H1 (cell line): ENCODE measurements at regions not wholly inside any gene's neighbourhood (a gene's known extent, or its start where the extent isn't known, plus 50 kb on each side); places are given as distances from the start of the nearest gene placed in this dataset.

Experiments
- CTCF ChIA-PET: fragments of 300-600 bp; sonication (Branson Sonifier 250); formaldehyde crosslinking; loops from one replicate; lab custom pipeline; 2021; ENCODE audit not compliant: partially characterized antibody; lab: Charles Lee
- POLR2A ChIA-PET: fragments of 300-600 bp; sonication (Branson Sonifier 250); formaldehyde crosslinking; loops from one replicate; lab custom pipeline; 2021; ENCODE audit warnings: inconsistent platforms; ENCODE audit not compliant: partially characterized antibody; lab: Charles Lee
- DNase-seq, 2 experiments: peaks; one replicate each; pipeline versions ENCODE4 v3.0.0 to v3.0.0-alpha.2; 2010 to 2022; ENCODE audit warnings: low spot score in 2 of 2, low read depth in 1 of 2, mixed read lengths in 1 of 2
- FAIRE-seq: peaks from 2 replicates; lab custom pipeline; 2011; peaks lifted over from hg19 to GRCh38; lab: Jason Lieb, UNC
- H2AFZ ChIP-seq: 2 replicates; pipeline ENCODE4 v1.8.1; 2012; ENCODE audit warnings: low read length, inconsistent platforms
- H2AK5ac ChIP-seq: 2 replicates; pipeline ENCODE4 v1.6.1; 2013; ENCODE audit warnings: low read depth, low read length
- H2BK120ac ChIP-seq: replicated peaks from 2 replicates; pipeline ENCODE3; 2013; ENCODE audit warnings: low read depth, low read length, inconsistent platforms
- H2BK12ac ChIP-seq: 2 replicates; pipeline ENCODE4 v1.6.1; 2013; ENCODE audit warnings: low read depth, low read length
- H2BK15ac ChIP-seq: 2 replicates; pipeline ENCODE4 v1.6.1; 2013; ENCODE audit warnings: low read length
- H2BK20ac ChIP-seq: 2 replicates; pipeline ENCODE4 v1.6.1; 2013; ENCODE audit warnings: low read length
- H2BK5ac ChIP-seq: 2 replicates; pipeline ENCODE4 v1.6.1; 2013; ENCODE audit warnings: low read depth, low read length
- H3K14ac ChIP-seq: 2 replicates; pipeline ENCODE4 v1.6.1; 2013; ENCODE audit warnings: inconsistent platforms; ENCODE audit not compliant: insufficient read length
- H3K18ac ChIP-seq: 2 replicates; pipeline ENCODE4 v1.6.1; 2013; ENCODE audit warnings: low read length; ENCODE audit errors: extremely low read depth
- H3K23ac ChIP-seq: 2 replicates; pipeline ENCODE4 v1.6.1; 2013; ENCODE audit warnings: inconsistent platforms; ENCODE audit not compliant: insufficient read length
- H3K23me2 ChIP-seq: 2 replicates; pipeline ENCODE4 v1.6.1; 2013; ENCODE audit warnings: low read depth, low read length
- H3K27ac ChIP-seq: 2 replicates; pipeline ENCODE4 v1.6.1; 2011; ENCODE audit warnings: low read depth, low read length, inconsistent platforms
- H3K27me3 ChIP-seq, 4 experiments: replicated peaks in 1 of 4; 1 replicate in 1 of 4; 2 replicates in 3 of 4; pipeline versions ENCODE4 v1.6.1 to v1.8.1; 2011 to 2013; ENCODE audit warnings: low read length in 3 of 4, mild to moderate bottlenecking in 3 of 4, inconsistent platforms in 2 of 4, mixed read lengths in 2 of 4, moderate library complexity in 1 of 4; ENCODE audit not compliant: control insufficient read depth in 3 of 4, insufficient read depth in 3 of 4; ENCODE audit errors: extremely low read depth in 1 of 4
- H3K36me3 ChIP-seq, 4 experiments: 2 replicates each; pipeline versions ENCODE4 v1.6.1 to v1.8.1; 2011 to 2013; ENCODE audit warnings: mild to moderate bottlenecking in 4 of 4, low read length in 3 of 4, moderate library complexity in 2 of 4, control low read depth in 1 of 4, inconsistent platforms in 1 of 4; ENCODE audit not compliant: insufficient read depth in 4 of 4, control insufficient read depth in 2 of 4
- H3K4ac ChIP-seq: replicated peaks from 2 replicates; pipeline ENCODE3; 2013; ENCODE audit warnings: low read length, low read depth, mixed read lengths, inconsistent platforms; ENCODE audit not compliant: insufficient read length
- H3K4me1 ChIP-seq, 4 experiments: replicated peaks in 1 of 4; 1 replicate in 1 of 4; 2 replicates in 3 of 4; pipeline versions ENCODE4 v1.6.1 to v1.8.1; 2011 to 2013; ENCODE audit warnings: low read length in 3 of 4, inconsistent platforms in 2 of 4, mixed read lengths in 1 of 4; ENCODE audit not compliant: insufficient read depth in 4 of 4, control insufficient read depth in 3 of 4
- H3K4me2 ChIP-seq, 2 experiments: 2 replicates each; pipeline versions ENCODE4 v1.6.1 to v1.8.1; 2011 to 2013; ENCODE audit warnings: low read depth in 2 of 2, low read length in 2 of 2, control low read depth in 1 of 2, inconsistent platforms in 1 of 2, mild to moderate bottlenecking in 1 of 2; ENCODE audit not compliant: insufficient read depth in 1 of 2
- H3K4me3 ChIP-seq, 4 experiments: fragments of 200-600, 300-600 bp in 1 of 4; sonication (generic), shearing (Covaris generic), sonication (Bioruptor Twin) in 1 of 4; 2 replicates each; pipeline versions ENCODE4 v1.5.1 to v1.8.1; 2011 to 2016; ENCODE audit warnings: low read length in 4 of 4, low read depth in 3 of 4, control low read depth in 2 of 4, inconsistent platforms in 2 of 4, mild to moderate bottlenecking in 2 of 4, mixed read lengths in 1 of 4, moderate library complexity in 1 of 4; ENCODE audit not compliant: insufficient read depth in 2 of 4; ENCODE audit errors: extremely low read depth in 1 of 4
- H3K56ac ChIP-seq: replicated peaks from 2 replicates; pipeline ENCODE3; 2013; ENCODE audit warnings: low read depth, mild to moderate bottlenecking, mixed read lengths, low read length, inconsistent platforms; ENCODE audit not compliant: insufficient read length
- H3K79me1 ChIP-seq: 2 replicates; pipeline ENCODE4 v1.6.1; 2013; ENCODE audit warnings: low read depth, low read length, control low read depth
- H3K79me2 ChIP-seq, 2 experiments: 2 replicates each; pipeline versions ENCODE4 v1.6.1 to v1.8.1; 2012 to 2013; ENCODE audit warnings: low read length in 2 of 2, mild to moderate bottlenecking in 2 of 2, inconsistent platforms in 1 of 2; ENCODE audit not compliant: insufficient read depth in 2 of 2, control insufficient read depth in 1 of 2
- H3K9ac ChIP-seq, 4 experiments: replicated peaks in 1 of 4; 1 replicate in 1 of 4; 2 replicates in 3 of 4; pipeline versions ENCODE4 v1.6.1 to v1.8.1; 2011 to 2013; ENCODE audit warnings: low read depth in 3 of 4, low read length in 3 of 4, control low read depth in 2 of 4, mild to moderate bottlenecking in 2 of 4, moderate library complexity in 2 of 4, inconsistent platforms in 1 of 4; ENCODE audit errors: extremely low read depth in 1 of 4
- H3K9me3 ChIP-seq, 2 experiments: 2 replicates each; pipeline versions ENCODE4 v1.6.1 to v1.8.1; 2012 to 2013; ENCODE audit warnings: mild to moderate bottlenecking in 2 of 2, moderate library complexity in 2 of 2, control low read depth in 1 of 2, inconsistent platforms in 1 of 2, low read depth in 1 of 2, low read length in 1 of 2, mixed read lengths in 1 of 2; ENCODE audit not compliant: insufficient read depth in 2 of 2
- H4K20me1 ChIP-seq, 2 experiments: replicated peaks in 1 of 2; 2 replicates each; pipeline versions ENCODE3 to v1.8.1; 2011 to 2013; ENCODE audit warnings: inconsistent platforms in 2 of 2, low read length in 2 of 2, mild to moderate bottlenecking in 1 of 2; ENCODE audit not compliant: insufficient read depth in 2 of 2, control insufficient read depth in 1 of 2
- H4K5ac ChIP-seq: 2 replicates; pipeline ENCODE4 v1.6.1; 2013; ENCODE audit warnings: low read length, low read depth, mixed read lengths, inconsistent platforms; ENCODE audit not compliant: insufficient read length
- H4K8ac ChIP-seq: 2 replicates; pipeline ENCODE4 v1.8.0; 2013; ENCODE audit warnings: mild to moderate bottlenecking, moderate library complexity, low read length, inconsistent platforms; ENCODE audit not compliant: insufficient read depth; ENCODE audit errors: extremely low read depth
- H4K91ac ChIP-seq: replicated peaks from 2 replicates; pipeline ENCODE3; 2013; ENCODE audit warnings: low read length, mixed read lengths, inconsistent platforms; ENCODE audit not compliant: insufficient read length
- ATF2 ChIP-seq: IDR thresholded peaks from 2 replicates; pipeline ENCODE4 v1.6.1; 2012; ENCODE audit warnings: low read length, inconsistent platforms
- CBX5 ChIP-seq: fragments of 300-800, 300-1000 bp; sonication (generic); IDR thresholded peaks from 2 replicates; pipeline ENCODE4 v1.7.1; 2016; ENCODE audit warnings: antibody characterized with exemption, low read length, low read depth
- CEBPB ChIP-seq: IDR thresholded peaks from 2 replicates; pipeline ENCODE4 v1.6.1; 2012; ENCODE audit warnings: low read depth, low read length
- E2F6 ChIP-seq: IDR thresholded peaks from 2 replicates; pipeline ENCODE4 v1.6.1; 2012; ENCODE audit warnings: inconsistent platforms
- HDAC2 ChIP-seq, 2 experiments: fragments of 300-600 bp in 1 of 2; sonication (generic) in 1 of 2; IDR thresholded peaks; 2 replicates each; pipeline ENCODE4 v1.6.1; 2011 to 2012; ENCODE audit warnings: low read depth in 2 of 2, low read length in 2 of 2, mild to moderate bottlenecking in 2 of 2, moderate library complexity in 2 of 2, borderline replicate concordance in 1 of 2, inconsistent platforms in 1 of 2
- JUN ChIP-seq: IDR thresholded peaks from 2 replicates; pipeline ENCODE4 v1.6.1; 2011; ENCODE audit warnings: low read depth, mild to moderate bottlenecking, improper control_type of control experiment, low read length
- KDM5A ChIP-seq: fragments of 200-600 bp; IDR thresholded peaks from 2 replicates; pipeline ENCODE4 v1.7.1; 2012; ENCODE audit warnings: mild to moderate bottlenecking, low read length, inconsistent platforms, mixed read lengths
- SAP30 ChIP-seq: fragments of 300-600 bp; sonication (generic); IDR thresholded peaks from 2 replicates; pipeline ENCODE4 v1.7.1; 2012; ENCODE audit warnings: low read length, moderate library complexity, mild to moderate bottlenecking, inconsistent platforms; ENCODE audit not compliant: insufficient read depth, insufficient replicate concordance
- SIX5 ChIP-seq: IDR thresholded peaks from 2 replicates; pipeline ENCODE4 v1.6.1; 2011; ENCODE audit warnings: mild to moderate bottlenecking, low read depth, low read length
- SP1 ChIP-seq: IDR thresholded peaks from 2 replicates; pipeline ENCODE4 v1.6.1; 2011; ENCODE audit warnings: low read depth, low read length
- WGBS, 2 experiments: shearing (Covaris generic) in 1 of 2; methylation state at CpG; one replicate each; pipeline versions ENCODE4 v1.1.6 to v1.1.7; 2013 to 2015; ENCODE audit warnings: low lambda C conversion rate in 2 of 2, mixed read lengths in 2 of 2, inconsistent platforms in 1 of 2, low coverage in 1 of 2, missing lambda C conversion rate in 1 of 2; ENCODE audit not compliant: insufficient replicate concordance in 2 of 2, insufficient coverage in 1 of 2, insufficient read length in 1 of 2; ENCODE audit errors: extremely low coverage in 1 of 2, missing lambda C conversion rate in 1 of 2; 5-methylcytosine and 5-hydroxymethylcytosine counted together

GRCh38 chr3:84008623-84009022, 950.2 kb upstream of the CADM2 start:
- Histone ChIP-seq H2BK20ac (no peak overlapping the region), H4K20me1 (no peaks in the 10 kb centered on the region), H2AFZ (no peak overlapping the region), H3K9ac (no peak overlapping the region), H2AK5ac (no peak overlapping the region), H2BK15ac (no peak overlapping the region), H3K23ac (no peak overlapping the region), H3K27ac (no peak overlapping the region), H3K4me2 (no peak overlapping the region), H3K4ac (no peak overlapping the region), H2BK5ac (no peak overlapping the region), H3K9me3 (no peaks in the 10 kb centered on the region), H2BK120ac (no peak overlapping the region), H3K79me2 (no peaks in the 10 kb centered on the region), H3K14ac (no peak overlapping the region), H3K56ac (no peak overlapping the region), H3K4me3 (no peak overlapping the region), H3K27me3 (no peaks in the 10 kb centered on the region), H3K36me3 (no peaks in the 10 kb centered on the region), H3K23me2 (no peaks in the 10 kb centered on the region), H4K5ac (no peak overlapping the region), H2BK12ac (no peak overlapping the region), H4K91ac (no peak overlapping the region), H3K18ac (no peak overlapping the region), H3K4me1 (no peaks in the 10 kb centered on the region), H3K79me1 (no peaks in the 10 kb centered on the region), H4K8ac (no peak overlapping the region)
- WGBS, 2 experiments, result 95% methylated on average over 1 of the region's 1 CpG; no CpG with 5 or more reads in 1 of the 2 experiments
- FAIRE-seq, result no peak
- POLR2A ChIA-PET, result no interaction called here
- no peak for DNase-seq
- TF ChIP-seq E2F6, result no peak
- no peak for TF ChIP-seq JUN
- TF ChIP-seq SIX5, result no peak
- TF ChIP-seq ATF2, result no peak
- TF ChIP-seq KDM5A, result no peak
- TF ChIP-seq SP1, result no peak
- TF ChIP-seq HDAC2 (IDR thresholded peaks at IDR 0.05; ENCODE audit: borderline replicate concordance in 1 of 2, low read depth in 2 of 2, low read length in 2 of 2), result no peak
- TF ChIP-seq CBX5, result no peak
- no peak for TF ChIP-seq SAP30
- TF ChIP-seq CEBPB, result no peak
- CTCF ChIA-PET, result no interaction called here
